SU-DHL-6 (cell line): ENCODE measurements at regions not wholly inside any gene's neighbourhood (a gene's known extent, or its start where the extent isn't known, plus 50 kb on each side); places are given as distances from the start of the nearest gene placed in this dataset.

Experiments
- H2AFZ ChIP-seq: fragments of 200-600 bp; sonication (generic); 2 replicates; pipeline ENCODE4 v1.6.1; 2014; ENCODE audit warnings: low read depth, mild to moderate bottlenecking, moderate library complexity, mixed read lengths, antibody characterized with exemption, low read length; ENCODE audit not compliant: severe bottlenecking
- H3F3A ChIP-seq: fragments of 200-600 bp; shearing (Covaris generic); 2 replicates; pipeline ENCODE4 v1.6.0; 2016; ENCODE audit warnings: antibody characterized with exemption, mild to moderate bottlenecking; ENCODE audit not compliant: insufficient read depth
- H3K27ac ChIP-seq: fragments of 200-600 bp; sonication (generic); 2 replicates; pipeline ENCODE4 v1.5.1; 2016; ENCODE audit warnings: low read depth, mild to moderate bottlenecking, low read length, moderate library complexity, mixed read lengths
- H3K27me3 ChIP-seq: fragments of 200-600 bp; sonication (generic), shearing (Covaris generic); 2 replicates; pipeline ENCODE4 v1.6.0; 2014; ENCODE audit warnings: mild to moderate bottlenecking, low read length
- H3K36me3 ChIP-seq: fragments of 200-600 bp; sonication (generic); 2 replicates; pipeline ENCODE4 v1.6.1; 2014; ENCODE audit warnings: mild to moderate bottlenecking, low read length, mixed read lengths
- H3K4me2 ChIP-seq: fragments of 300-600, 200-600 bp; shearing (Covaris generic), sonication (generic); 2 replicates; pipeline ENCODE4 v1.6.0; 2014; ENCODE audit warnings: low read length, low read depth, mild to moderate bottlenecking; ENCODE audit not compliant: poor library complexity, severe bottlenecking
- H3K4me3 ChIP-seq: fragments of 200-600 bp; sonication (generic); 2 replicates; pipeline ENCODE4 v1.5.1; 2014; ENCODE audit warnings: antibody characterized with exemption, low read length, mild to moderate bottlenecking, mixed read lengths; ENCODE audit not compliant: insufficient read depth, poor library complexity, severe bottlenecking
- H3K79me2 ChIP-seq: fragments of 200-600 bp; sonication (generic); 2 replicates; pipeline ENCODE4 v1.6.1; 2014; ENCODE audit warnings: mild to moderate bottlenecking, low read length, moderate library complexity; ENCODE audit not compliant: insufficient read depth
- H3K9ac ChIP-seq: fragments of 200-600 bp; sonication (generic); 2 replicates; pipeline ENCODE4 v1.7.0; 2014; ENCODE audit warnings: mild to moderate bottlenecking, low read length
- H3K9me2 ChIP-seq: fragments of 200-600 bp; sonication (generic); replicated peaks from 2 replicates; pipeline ENCODE4 v1.6.1; 2014; ENCODE audit warnings: low read length; ENCODE audit not compliant: insufficient read depth
- H3K9me3 ChIP-seq: fragments of 200-600 bp; sonication (generic); 2 replicates; pipeline ENCODE4 v1.6.1; 2014; ENCODE audit warnings: low read length, mixed read lengths; ENCODE audit not compliant: insufficient read depth
- H4K20me1 ChIP-seq: fragments of 200-600 bp; sonication (generic); 2 replicates; pipeline ENCODE4 v1.6.1; 2014; ENCODE audit warnings: low read depth, mild to moderate bottlenecking, antibody characterized with exemption, low read length, moderate library complexity, mixed read lengths
- EZH2phosphoT487 ChIP-seq: fragments of 200-600 bp; sonication (generic), shearing (Covaris generic); conservative IDR thresholded peaks from 2 replicates; pipeline ENCODE4 v1.6.1; 2018; ENCODE audit warnings: mild to moderate bottlenecking, antibody characterized with exemption, low read length, moderate library complexity, mixed read lengths
- TF ChIP-seq, protein P1 (sequence below): fragments of 200-600 bp; sonication (generic); IDR thresholded peaks from one replicate; pipeline ENCODE4 v1.5.1; 2017; ENCODE audit warnings: antibody characterized with exemption, mild to moderate bottlenecking, low read length, moderate library complexity; ENCODE audit not compliant: insufficient read depth, poor library complexity, severe bottlenecking

DNA sequence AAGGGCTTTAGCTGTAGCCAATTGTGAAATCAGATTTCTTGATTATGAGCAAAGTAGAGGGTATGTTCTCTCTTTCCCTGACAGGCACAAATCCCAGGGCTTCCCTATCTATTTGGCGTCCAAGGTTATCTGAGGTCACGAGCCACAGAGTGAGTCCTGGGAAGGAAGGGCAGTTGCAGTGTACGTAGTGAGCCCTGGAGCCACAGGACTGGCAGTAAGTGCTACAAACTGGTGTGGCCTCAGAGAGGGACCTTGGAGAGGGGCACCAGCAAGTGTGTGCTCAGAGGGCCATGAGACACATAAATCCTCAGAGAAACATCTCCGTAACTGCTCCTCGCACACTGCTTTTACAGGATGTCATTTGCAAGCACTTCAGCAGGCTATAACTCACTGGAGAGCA lies 115.5 kb upstream of the SH3BP4 start:
- Histone ChIP-seq H3K36me3 (no peaks in the 10 kb centered on the region), H3K4me3 (no peak overlapping the region), H3F3A (no peaks in the 10 kb centered on the region), H3K9me2 (no peaks in the 10 kb centered on the region), H4K20me1 (no peaks in the 10 kb centered on the region), H3K27me3 (no peaks in the 10 kb centered on the region), H3K9me3 (no peaks in the 10 kb centered on the region), H2AFZ (no peak overlapping the region), H3K27ac (no peak overlapping the region), H3K9ac (no peak overlapping the region), H3K4me2 (no peak overlapping the region), H3K79me2 (no peaks in the 10 kb centered on the region)
- no peak for TF ChIP-seq EZH2phosphoT487
- TF ChIP-seq, protein P1, sequence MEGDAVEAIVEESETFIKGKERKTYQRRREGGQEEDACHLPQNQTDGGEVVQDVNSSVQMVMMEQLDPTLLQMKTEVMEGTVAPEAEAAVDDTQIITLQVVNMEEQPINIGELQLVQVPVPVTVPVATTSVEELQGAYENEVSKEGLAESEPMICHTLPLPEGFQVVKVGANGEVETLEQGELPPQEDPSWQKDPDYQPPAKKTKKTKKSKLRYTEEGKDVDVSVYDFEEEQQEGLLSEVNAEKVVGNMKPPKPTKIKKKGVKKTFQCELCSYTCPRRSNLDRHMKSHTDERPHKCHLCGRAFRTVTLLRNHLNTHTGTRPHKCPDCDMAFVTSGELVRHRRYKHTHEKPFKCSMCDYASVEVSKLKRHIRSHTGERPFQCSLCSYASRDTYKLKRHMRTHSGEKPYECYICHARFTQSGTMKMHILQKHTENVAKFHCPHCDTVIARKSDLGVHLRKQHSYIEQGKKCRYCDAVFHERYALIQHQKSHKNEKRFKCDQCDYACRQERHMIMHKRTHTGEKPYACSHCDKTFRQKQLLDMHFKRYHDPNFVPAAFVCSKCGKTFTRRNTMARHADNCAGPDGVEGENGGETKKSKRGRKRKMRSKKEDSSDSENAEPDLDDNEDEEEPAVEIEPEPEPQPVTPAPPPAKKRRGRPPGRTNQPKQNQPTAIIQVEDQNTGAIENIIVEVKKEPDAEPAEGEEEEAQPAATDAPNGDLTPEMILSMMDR = no peak

DNA sequence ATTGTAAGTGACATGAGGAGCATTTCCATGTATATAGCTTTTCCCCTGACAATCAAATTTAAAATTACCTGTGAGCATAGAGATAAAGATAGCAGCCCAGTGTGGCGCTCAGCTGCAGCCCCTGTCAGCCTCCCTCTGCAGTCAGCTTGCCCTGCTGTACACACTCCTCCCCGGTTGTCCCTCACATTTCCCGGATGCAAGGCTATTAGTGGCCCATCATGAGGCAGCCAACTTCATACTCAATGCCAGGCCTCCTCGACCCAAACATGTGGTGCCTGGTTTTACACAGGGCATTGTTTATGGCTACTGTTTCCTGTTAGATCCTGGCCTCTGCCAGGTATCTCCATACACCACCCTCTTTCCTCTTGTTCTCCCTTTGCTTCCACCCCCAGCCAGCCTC lies 116.1 kb upstream of the SH3BP4 start:
- Histone ChIP-seq H3K4me2 (no peak overlapping the region), H3K9me2 (no peaks in the 10 kb centered on the region), H3K4me3 (no peak overlapping the region), H3K79me2 (no peaks in the 10 kb centered on the region), H3F3A (no peaks in the 10 kb centered on the region), H3K27me3 (no peaks in the 10 kb centered on the region), H3K9ac (no peak overlapping the region), H2AFZ (no peak overlapping the region), H3K27ac (no peak overlapping the region), H3K36me3 (no peaks in the 10 kb centered on the region), H4K20me1 (no peaks in the 10 kb centered on the region), H3K9me3 (no peaks in the 10 kb centered on the region)
- TF ChIP-seq, protein P1 = no peak
- no peak for TF ChIP-seq EZH2phosphoT487

DNA sequence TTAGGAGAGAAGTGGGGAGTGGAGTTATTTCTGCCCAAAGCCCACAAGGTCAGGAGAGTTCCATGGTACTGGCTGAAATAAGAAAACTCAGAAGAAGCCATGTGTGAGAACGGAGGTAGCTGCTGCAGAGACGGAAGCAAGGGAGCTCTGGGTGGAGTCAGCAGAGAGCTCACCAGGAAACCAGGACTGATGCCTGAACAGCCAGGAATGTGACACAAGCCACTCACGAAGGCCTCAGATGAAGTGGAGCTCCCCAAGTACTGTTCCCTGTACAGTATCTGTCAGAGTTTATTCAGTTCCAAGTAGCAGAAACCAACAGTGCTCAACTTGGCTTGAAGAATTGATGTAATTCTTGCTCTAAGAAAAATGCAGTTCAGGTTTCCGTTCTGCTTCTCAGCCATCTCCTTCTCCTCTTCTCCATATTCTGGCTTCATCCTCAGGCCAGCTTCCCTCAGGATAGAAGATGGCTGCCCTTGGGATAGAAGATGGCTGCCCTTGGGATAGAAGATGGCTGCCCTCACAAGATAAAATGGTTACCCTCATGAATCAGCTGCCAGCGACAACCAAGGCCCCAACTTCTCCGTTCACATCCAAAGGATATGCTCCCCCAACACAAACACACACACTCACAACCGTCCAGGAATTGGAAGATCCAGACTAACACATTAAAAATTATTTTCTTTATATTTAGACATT lies 117.4 kb upstream of the SH3BP4 start:
- Histone ChIP-seq H3K9ac (no peak overlapping the region), H3K4me2 (no peak overlapping the region), H3K27ac (no peak overlapping the region), H3K9me2 (no peaks in the 10 kb centered on the region), H3K4me3 (no peak overlapping the region), H3K27me3 (no peaks in the 10 kb centered on the region), H3K9me3 (no peaks in the 10 kb centered on the region), H3K36me3 (no peaks in the 10 kb centered on the region), H4K20me1 (no peaks in the 10 kb centered on the region), H3F3A (no peaks in the 10 kb centered on the region), H3K79me2 (no peaks in the 10 kb centered on the region), H2AFZ (no peak overlapping the region)
- TF ChIP-seq, protein P1 = no peak
- TF ChIP-seq EZH2phosphoT487 = no peak
